ENCODE measurements at regions not wholly inside any gene's neighbourhood (a gene's known extent, or its start where the extent isn't known, plus 50 kb on each side); places are given as distances from the start of the nearest gene placed in this dataset.

DNA sequence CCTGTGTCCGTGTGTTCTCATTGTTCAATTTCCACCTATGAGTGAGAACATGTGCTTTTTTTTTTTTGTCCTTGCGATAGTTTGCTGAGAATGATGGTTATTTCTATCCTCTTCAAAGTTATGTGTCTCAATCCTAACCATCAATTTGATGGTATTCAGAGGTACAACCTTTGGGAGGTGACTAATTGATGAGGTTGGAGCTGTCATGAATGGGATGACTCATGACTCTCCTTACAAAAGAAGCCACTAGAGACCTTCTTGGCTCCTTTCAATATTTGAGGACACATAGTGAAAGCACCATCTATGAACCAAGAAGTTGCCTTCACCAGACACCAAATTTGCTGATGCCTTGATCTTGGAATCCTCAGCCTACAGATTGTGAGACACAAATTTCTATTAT, 677.1 kb upstream of the DDX18 start:
- Histone ChIP-seq H4K20me1 (ENCODE audit: insufficient read depth) (no peaks in the 10 kb centered on the region), H3K4me2 (ENCODE audit: low read length) (no peak overlapping the region), H3K4me1 (ENCODE audit: control insufficient read depth in 1 of 2, insufficient read depth in 2 of 2, low read length in 2 of 2) (no peaks in the 10 kb centered on the region), H3K9ac (ENCODE audit: low read length) (no peak overlapping the region), H3K36me3 (ENCODE audit: control insufficient read depth in 1 of 2, insufficient read depth in 2 of 2, low read length in 2 of 2) (no peaks in the 10 kb centered on the region), H3K9me3 (ENCODE audit: control insufficient read depth in 1 of 2, insufficient read depth in 1 of 2, low read depth in 1 of 2, low read length in 2 of 2) (peaks cover 0 to 12% of the 10 kb centered on the region in 2 experiments; a peak in 1 of 4 replicates), H3K9me2 (ENCODE audit: insufficient read depth) (no peaks in the 10 kb centered on the region), H3K4me3 (replicated peaks in 1 of 2; ENCODE audit: low read depth in 1 of 2, low read length in 2 of 2) (no peak overlapping the region), H2AFZ (ENCODE audit: low read depth, low read length, poor library complexity, severe bottlenecking) (no peak overlapping the region), H3K27ac (ENCODE audit: low read depth, low read length) (no peak overlapping the region), H3K79me2 (ENCODE audit: insufficient read depth, low read length) (no peaks in the 10 kb centered on the region), H3K27me3 (ENCODE audit: insufficient read depth, low read length) (no peaks in the 10 kb centered on the region)
- TF ChIP-seq, protein P1, sequence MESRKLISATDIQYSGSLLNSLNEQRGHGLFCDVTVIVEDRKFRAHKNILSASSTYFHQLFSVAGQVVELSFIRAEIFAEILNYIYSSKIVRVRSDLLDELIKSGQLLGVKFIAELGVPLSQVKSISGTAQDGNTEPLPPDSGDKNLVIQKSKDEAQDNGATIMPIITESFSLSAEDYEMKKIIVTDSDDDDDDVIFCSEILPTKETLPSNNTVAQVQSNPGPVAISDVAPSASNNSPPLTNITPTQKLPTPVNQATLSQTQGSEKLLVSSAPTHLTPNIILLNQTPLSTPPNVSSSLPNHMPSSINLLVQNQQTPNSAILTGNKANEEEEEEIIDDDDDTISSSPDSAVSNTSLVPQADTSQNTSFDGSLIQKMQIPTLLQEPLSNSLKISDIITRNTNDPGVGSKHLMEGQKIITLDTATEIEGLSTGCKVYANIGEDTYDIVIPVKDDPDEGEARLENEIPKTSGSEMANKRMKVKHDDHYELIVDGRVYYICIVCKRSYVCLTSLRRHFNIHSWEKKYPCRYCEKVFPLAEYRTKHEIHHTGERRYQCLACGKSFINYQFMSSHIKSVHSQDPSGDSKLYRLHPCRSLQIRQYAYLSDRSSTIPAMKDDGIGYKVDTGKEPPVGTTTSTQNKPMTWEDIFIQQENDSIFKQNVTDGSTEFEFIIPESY (IDR thresholded peaks at IDR 0.05; ENCODE audit: extremely low read depth, insufficient replicate concordance, low read length) = no peak
- TF ChIP-seq JUND (IDR thresholded peaks at IDR 0.05) (no peak), EZH2phosphoT487 (IDR thresholded peaks at IDR 0.05; ENCODE audit: borderline replicate concordance) (no peak), POLR2AphosphoS5 (IDR thresholded peaks at IDR 0.05; ENCODE audit: low read depth, low read length) (no peak), RAD21 (IDR thresholded peaks at IDR 0.05; ENCODE audit: low read depth) (no peak), TCF7L2 (IDR thresholded peaks at IDR 0.05; ENCODE audit: borderline replicate concordance, extremely low read depth, insufficient read depth, insufficient read length) (no peak), ZNF274 (IDR thresholded peaks at IDR 0.05; ENCODE audit: low read depth, low read length) (no peak), SRF (IDR thresholded peaks at IDR 0.05; ENCODE audit: low read depth) (no peak), CBX3 (IDR thresholded peaks at IDR 0.05; ENCODE audit: low read depth) (no peak), ZFX (IDR thresholded peaks at IDR 0.05) (no peak), YY1 (IDR thresholded peaks at IDR 0.05; ENCODE audit: extremely low read depth, insufficient replicate concordance, low read depth, low read length) (no peak), CEBPB (IDR thresholded peaks at IDR 0.05; ENCODE audit: low read depth) (no peak), EGR1 (IDR thresholded peaks at IDR 0.05; ENCODE audit: low read depth) (no peak)
- TF ChIP-seq, protein P2, sequence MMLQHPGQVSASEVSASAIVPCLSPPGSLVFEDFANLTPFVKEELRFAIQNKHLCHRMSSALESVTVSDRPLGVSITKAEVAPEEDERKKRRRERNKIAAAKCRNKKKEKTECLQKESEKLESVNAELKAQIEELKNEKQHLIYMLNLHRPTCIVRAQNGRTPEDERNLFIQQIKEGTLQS (IDR thresholded peaks at IDR 0.05) = no peak
- DNase-seq (ENCODE audit: low read depth, low spot score) (no peak), ATAC-seq (no peak)
- intact Hi-C loops (cut with micrococcal nuclease) = no loop called here
- ChIA-PET POLR2A (no interaction called here), RAD21 (ENCODE audit: low non-redundant PET in 1 of 2, low total read pairs in 2 of 2, uncharacterized antibody in 2 of 2, unreplicated experiment in 2 of 2) (no interaction called here), CTCF (no interaction called here)
- no TSS peak for BruUV-seq (replicated peaks)
